Hematopoietic multipotent progenitor cell treated with erythropoietin and hydrocortisone succinate and interleukin-3 and kit ligand, for 17 days (in vitro differentiated cells): ENCODE measurements at regions not wholly inside any gene's neighbourhood (a gene's known extent, or its start where the extent isn't known, plus 50 kb on each side); places are given as distances from the start of the nearest gene placed in this dataset.

ENCODE experiments used
- DNase-seq: peaks from one replicate; pipeline ENCODE4 v3.0.0-alpha.2; 2015; ENCODE audit warnings: low spot score

- no peak for DNase-seq
Measured at GRCh38 chr2:173822889-173823542, 142.2 kb downstream of the SP3 start.

GRCh38 chr2:173823543-173823939, 141.6 kb downstream of the SP3 start:
- no peak for DNase-seq

GRCh38 chr2:173828189-173829142, 136.7 kb downstream of the SP3 start:
- DNase-seq = no peak

- no peak for DNase-seq
Measured at GRCh38 chr2:173829727-173830126, 135.4 kb downstream of the SP3 start.

GRCh38 chr2:173830170-173830569, 135.0 kb downstream of the SP3 start:
- DNase-seq = no peak

- no peak for DNase-seq
Measured at GRCh38 chr2:173831312-173832229, 133.6 kb downstream of the SP3 start.

- no peak for DNase-seq
Measured at GRCh38 chr2:173834141-173834540, 131.0 kb downstream of the SP3 start.

GRCh38 chr2:173835726-173836125, 129.4 kb downstream of the SP3 start:
- no peak for DNase-seq

- DNase-seq = no peak
Measured at GRCh38 chr2:173841110-173841509, 124.1 kb downstream of the SP3 start.

- DNase-seq = no peak
Measured at GRCh38 chr2:173843526-173843925, 121.6 kb downstream of the SP3 start.

- no peak for DNase-seq
Measured at GRCh38 chr2:173851141-173851641, 114.0 kb downstream of the SP3 start.

- DNase-seq = no peak
Measured at GRCh38 chr2:173854141-173854540, 111.0 kb downstream of the SP3 start.

GRCh38 chr2:173854840-173855239, 110.3 kb downstream of the SP3 start:
- DNase-seq = no peak

- no peak for DNase-seq
Measured at GRCh38 chr2:173855661-173856060, 109.5 kb downstream of the SP3 start.
